ENCODE measurements at regions not wholly inside any gene's neighbourhood (a gene's known extent, or its start where the extent isn't known, plus 50 kb on each side); places are given as distances from the start of the nearest gene placed in this dataset.
"Not testable (repeated sequence)": the region's sequence is repeated elsewhere in the genome, so short reads cannot be mapped to it uniquely, and the experiment has no call there.

- not testable (repeated sequence) for TF ChIP-seq CTCF, POLR2A (IDR thresholded peaks at IDR 0.05)
Observed at GRCh38 chr9:89681468-89681859, 76.7 kb downstream of the GADD45G start.
